GM18870 (cell line): ENCODE measurements at regions not wholly inside any gene's neighbourhood (a gene's known extent, or its start where the extent isn't known, plus 50 kb on each side); places are given as distances from the start of the nearest gene placed in this dataset.

Experiments used
- ATAC-seq: cut with Tn5 transposase; IDR thresholded peaks from one replicate; pipeline ENCODE4 v1.9.1; 2021; ENCODE audit warnings: moderate library complexity; ENCODE audit not compliant: unreplicated experiment

DNA sequence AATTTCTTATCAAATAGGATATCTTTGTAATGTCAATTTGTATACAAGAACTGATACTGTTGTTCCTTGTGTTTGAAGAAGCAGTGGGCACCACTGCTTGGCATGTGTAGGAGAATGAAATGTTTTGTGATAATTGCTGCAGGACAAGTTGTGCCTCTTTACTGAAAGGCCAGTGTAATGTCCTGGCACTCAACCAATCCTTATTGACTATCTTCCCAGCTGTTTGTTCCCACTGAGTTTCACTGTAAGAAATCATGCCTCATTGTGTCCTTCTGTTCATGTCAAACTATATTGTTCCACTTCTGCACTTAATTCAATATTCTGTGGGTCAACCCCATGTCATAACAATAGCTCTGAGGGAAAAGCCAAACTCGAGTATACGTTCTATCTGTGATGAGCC, 136.1 kb upstream of the FAM83B start:
- ATAC-seq: no peak

DNA sequence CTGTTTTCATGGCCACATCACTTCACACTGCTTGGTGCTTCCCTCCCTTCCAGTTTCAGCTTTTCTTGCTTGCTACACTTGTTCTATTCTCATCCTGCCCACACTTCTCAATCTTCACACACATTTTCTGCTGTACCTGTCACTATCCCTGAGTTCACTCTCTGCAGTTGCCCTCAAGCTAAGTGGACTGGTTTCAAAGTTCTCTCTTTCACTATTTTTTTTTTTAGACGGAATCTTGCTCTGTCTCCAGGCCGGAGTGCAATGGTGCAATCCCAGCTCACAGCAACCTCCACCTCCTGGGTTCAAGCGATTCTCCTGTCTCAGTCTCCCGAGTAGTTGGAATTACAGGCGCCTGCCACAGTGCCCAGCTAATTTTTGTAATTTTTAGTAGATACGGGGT, 130.6 kb upstream of the FAM83B start:
- ATAC-seq: no peak

DNA sequence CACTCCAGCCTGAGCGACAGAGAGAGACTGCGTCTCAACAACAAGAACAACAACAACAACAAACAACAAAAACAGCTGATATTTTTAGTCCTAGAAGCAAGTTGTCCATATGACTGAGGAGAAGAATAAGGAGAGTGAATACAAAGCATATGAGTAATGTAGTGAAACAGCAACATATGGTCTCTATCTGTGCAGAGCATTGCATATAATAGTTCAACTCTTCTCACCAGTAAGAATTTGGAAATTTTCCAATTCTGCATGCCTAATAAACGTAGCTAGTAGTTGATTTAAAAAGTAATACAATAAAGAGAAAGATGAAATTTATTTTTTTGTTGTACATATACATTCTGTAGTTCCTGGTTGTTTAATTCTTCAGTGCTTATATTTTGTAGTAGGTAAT, 129.7 kb upstream of the FAM83B start:
- ATAC-seq: no peak

DNA sequence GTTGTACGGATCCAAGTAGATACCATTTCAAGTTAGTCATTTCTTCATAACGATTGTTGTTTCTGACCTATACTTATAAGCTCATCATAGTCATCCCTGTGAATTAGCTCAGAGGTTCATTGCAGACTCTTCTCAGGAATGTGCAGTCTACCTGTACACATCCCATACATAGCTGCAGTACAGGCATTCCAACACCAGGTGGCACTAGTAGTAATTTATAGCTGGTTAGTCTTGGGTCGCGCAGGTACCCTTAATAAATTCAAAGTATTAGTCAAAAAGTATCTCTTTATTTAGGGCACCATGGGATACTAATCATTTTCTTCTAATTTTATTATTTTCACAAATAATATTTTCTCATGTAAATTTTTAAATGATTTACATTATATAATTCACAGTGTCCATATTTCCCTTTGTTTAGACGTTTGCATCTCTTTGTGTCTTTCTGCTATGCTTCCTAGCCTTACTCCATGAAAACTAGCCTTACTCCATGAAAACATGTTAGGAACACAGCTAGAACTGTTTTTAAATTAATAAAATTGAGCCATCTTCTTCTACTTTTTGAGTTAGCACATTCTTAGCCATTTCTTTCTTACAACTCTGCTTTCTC, 128.6 kb upstream of the FAM83B start:
- ATAC-seq: peak; percentile 90

DNA sequence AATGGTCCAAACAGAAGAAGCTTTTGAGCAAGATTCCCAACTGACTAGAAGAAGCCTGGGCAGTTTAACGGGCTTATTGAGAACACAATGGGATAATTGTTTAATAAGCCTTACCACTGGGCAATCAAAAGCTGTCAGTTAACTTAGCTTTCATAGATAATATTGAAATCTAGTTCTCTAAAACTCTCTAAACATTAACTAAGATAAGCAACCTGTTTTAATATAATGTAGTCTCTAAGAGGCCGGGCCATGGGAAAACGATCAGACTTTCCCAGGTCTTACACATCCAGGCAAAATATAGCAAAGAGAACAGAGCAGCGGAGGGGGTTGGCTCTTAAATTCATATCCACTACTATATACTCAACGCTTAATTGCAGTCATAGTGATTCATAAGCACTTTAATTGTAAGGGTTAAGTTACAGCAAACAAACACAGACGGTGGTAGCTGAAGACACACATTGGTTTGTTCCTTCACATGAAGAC, 128.0 kb upstream of the FAM83B start:
- ATAC-seq: no peak

DNA sequence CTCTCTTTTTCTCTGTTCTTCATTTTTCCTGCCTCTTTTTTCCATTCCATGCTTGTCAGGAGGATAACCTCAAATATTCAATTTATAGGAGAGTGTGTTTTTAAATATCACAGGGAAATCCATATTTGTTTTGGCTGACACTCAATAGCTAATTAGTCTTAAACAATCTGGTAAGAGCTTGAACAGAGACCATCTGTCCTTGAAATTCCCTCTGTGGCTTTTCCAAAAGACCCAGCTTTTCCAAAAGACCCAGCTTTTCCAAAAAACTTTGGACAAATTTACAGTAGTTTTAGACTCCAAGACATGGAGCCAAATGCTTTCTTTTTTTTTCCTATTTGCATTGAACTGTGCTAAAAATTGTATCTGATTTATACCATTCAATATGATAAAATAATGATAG, 127.4 kb upstream of the FAM83B start:
- ATAC-seq: no peak

DNA sequence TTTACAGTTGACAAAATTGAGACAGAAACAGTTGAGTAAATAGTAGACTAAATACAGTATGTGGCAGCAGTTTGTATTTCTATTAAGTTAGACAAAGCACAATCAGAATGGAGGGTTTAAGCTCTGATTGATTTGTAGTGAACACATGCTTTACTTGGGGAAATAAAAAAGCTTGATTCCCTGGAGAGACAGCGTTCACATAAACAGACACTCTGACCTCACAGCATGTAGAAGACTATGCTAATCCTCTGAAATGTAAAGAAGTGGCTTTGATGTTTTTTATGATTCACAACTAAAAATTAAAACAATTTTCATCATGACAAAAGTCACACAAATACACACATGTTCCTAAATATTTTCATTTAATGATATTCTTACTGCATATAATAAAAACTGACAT, 126.9 kb upstream of the FAM83B start:
- ATAC-seq: no peak

DNA sequence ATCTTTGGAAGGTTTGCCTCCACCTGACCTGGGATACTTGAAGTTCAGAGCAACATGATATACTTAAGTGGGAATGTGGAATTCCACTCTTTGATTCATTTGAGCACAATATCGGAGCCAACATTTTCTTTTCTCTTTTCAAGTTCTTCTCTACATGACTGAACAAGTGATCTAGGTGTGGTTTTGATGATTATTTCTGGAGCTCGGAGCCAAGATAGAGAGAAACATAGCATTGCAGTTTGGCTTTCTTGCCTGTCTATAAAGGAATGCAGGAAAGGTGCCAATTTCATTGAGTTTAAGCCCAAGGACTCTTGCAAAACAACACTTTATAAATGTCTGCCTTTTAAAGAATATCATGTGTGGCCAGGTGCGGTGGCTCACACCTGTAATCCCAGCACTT, 124.2 kb upstream of the FAM83B start:
- ATAC-seq: no peak

DNA sequence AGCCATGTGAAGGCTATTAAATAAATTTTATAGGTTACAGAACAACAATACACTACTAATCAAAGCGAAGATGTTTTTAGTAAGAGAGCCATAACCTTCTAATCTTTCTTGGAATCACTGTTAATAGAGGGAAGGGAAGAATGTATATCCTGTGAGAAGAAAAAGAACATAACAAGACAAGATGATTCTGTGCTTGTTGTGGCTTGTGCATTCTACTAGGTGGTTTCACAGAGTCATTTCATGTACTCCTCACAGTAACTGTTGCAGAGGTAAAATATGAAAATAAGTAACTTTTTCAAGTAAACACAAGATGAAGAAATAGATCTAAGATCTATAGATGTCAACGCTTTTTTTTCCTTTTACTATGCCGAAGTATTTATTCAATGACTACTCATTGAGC, 116.9 kb upstream of the FAM83B start:
- ATAC-seq: no peak

DNA sequence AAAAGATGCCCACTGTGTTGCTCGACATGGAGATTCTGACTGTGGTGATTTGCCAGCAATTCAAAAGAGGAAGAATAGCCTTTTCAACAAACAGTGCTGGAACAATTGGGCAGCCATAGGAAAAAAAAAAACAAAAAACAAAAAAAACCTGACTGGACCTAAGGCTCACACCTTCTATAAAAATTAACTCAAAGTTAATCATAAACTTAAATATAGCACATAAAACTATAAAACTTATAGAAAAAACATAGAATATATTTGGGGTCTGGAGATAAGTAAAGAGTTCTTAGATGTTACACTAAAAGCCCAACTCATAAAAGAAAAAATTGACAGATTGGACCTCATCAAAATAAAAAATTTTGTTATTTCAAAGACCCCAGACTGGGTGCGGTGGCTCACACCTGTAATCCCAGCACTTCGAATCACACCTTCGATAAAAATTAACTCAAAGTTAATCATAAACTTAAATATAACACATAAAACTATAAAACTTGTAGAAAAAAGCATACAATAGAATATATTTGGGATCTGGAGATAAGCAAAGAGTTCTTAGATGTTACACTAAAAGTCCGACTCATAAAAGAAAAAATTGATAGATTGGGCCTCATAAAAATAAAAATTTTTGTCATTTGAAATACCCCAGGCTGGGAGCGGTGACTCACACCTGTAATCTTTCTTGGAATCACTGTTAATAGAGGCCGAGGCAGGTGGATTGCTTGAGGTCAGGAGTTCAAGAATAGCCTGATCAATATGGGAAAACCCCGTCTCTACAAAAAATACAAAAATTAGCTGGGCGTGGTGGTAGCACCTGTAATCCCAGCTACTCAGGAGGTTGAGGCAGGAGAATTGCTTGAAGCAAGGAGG, 115.6 kb upstream of the FAM83B start:
- no peak for ATAC-seq

DNA sequence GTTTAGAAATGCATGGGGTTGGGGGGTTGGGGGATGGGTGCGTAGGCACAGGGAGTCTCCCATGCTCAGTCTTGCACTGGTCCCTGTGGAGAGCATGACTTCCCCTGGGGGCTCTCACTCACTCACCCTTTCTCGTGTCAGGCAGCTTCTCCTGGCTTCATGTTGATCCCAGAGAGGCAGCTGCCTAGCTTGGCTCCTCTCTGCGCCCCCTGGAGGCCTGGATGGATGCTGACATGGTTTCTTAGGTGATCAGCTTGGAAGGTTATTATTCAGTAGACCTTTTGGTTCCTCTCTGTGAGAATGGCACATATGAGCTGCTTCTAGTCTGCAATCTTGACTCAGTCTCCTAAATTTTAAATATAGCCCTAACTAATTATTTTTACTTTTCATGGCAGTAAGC, 109.3 kb upstream of the FAM83B start:
- ATAC-seq: peak; percentile 68

DNA sequence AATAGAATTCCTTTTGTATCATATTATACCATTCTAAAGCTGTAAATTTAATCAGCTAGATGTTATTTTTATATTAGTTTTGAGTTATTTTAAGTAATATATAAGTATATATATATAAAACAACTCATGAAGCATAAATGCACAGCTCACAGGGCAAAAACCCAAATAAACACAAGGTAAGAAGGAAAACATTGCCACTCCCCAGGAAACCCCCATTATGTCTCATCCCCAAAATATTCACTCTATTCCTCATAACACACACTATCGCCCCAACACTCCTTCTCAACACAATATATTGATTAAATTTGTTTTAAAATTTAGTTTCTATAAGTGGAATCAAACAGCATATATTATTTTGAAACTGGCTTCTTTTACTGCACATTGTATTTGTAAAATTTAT, 98.6 kb upstream of the FAM83B start:
- no peak for ATAC-seq

DNA sequence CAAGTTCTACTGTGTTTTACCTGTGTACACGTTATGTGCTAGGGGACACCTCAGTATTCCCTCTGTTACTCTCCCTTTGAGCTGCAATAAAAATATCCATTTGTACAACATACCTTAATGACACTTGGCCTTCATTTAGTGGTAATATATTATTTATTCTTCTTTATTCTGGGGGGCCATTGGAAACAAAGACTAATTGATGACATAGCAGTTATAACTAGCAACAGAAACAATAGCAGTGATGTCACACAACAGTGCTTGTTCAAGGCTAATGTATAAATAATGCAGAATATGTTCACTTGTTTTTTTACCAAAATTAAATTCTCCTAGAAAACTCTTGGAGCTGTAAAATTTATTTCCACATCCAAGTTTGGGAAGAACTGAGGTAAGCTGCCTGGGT, 92.2 kb upstream of the FAM83B start:
- no peak for ATAC-seq

DNA sequence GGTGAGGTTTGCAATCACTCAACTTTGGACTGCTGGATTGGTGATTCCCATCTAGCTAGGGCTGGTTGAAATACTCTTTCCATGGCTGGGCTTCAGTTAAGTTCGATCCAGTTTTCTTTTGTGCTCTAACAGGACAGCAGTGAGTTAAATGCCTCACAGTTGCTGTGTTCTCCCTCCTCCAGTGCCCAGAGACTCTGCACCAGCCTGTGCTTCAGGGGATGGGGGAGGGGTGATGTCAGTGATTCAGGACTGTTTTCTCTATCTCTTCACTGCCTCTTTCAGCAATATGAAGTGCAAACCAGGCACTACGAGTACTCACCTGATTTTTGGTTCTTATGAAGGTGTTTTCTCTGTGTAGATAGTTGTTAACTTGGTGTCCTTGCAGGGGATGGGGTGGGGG, 88.2 kb upstream of the FAM83B start:
- no peak for ATAC-seq

DNA sequence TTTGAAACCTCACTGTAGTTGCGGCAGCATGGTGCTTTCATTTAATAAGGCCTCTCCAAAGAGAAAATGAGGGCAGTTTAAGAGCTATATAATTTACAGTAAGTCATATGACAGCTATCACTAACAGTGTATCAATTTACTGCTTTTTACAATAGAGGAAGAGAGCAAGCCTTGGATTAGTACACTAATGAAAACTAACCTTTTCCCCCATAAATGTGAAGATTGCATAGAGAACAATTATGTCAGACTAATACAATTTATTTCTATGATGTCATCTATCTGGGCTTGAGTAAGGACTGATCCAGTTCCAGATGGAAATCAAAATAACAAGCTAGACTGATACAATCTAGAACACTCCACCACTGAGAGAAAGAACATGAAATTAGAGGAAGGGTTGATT, 78.1 kb upstream of the FAM83B start:
- no peak for ATAC-seq

DNA sequence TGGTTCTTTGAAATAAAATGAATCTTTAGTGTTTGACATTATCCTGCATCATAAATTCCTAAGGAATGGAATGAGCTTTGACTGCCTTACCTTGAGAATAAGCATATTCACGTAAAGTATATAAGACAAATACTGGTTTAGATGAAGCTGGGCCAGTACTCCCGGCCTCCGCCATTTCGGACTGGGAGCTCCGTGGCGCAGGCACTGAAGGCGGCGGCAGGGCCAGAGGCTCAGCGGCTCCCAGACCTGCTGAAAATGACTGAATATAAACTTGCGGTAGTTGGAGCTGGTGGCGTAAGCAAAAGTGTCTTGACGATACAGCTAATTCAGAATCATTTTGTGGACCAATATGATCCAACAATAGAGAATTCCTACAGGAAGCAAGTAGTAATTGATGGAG, 76.2 kb upstream of the FAM83B start:
- ATAC-seq: no peak

DNA sequence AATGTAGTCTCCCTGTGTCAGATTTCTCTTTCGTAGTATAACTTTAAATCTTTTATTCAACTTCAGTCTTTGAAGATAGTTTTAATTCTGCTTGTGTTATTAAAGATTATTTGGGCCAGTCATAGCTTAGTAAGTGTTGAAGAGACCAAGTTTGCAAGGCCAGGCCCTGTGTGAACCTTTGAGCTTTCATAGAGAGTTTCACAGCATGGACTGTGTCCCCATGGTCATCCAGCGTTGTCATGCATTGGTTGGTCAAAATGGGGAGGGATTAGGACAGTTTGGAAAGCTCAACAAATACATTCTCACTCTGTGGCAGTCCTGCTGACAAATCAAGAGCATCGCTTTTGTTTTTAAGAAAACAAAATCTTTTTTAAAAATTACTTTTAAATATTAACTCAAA, 74.6 kb upstream of the FAM83B start:
- no peak for ATAC-seq

DNA sequence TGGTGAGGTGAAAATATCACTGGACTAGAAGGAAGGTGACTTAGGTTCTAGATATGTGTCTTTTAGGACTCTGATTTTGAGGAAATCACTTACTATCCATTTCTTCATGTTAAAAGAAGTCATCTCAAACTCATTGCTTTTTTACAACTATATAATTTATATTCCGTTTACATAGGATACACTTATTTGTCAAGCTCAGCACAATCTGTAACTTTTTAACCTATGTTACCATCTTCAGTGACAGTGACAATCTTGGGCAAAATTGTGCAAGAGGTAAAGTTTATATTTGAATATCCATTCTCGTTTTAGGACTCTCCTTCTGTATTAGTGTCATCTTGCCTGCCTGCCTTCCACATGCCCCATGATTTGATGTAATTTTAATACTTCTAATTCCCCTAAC, 74.0 kb upstream of the FAM83B start:
- no peak for ATAC-seq

DNA sequence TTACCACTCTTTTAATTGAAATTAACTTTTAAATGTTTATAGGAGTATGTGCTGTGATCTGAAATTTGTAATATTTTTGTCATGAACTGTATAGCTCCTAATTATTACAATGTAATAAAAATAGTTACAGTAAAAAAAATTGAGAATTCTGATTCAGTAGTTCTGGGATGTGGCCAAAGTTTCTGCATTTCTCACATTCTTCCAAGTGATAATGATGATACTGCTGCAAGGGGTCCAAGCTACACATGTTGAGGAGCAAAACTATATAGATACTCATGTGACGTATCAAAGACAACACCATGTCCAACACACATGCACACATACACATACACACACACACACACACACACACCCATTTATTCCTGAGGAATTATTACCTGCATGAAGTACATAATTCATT, 71.0 kb upstream of the FAM83B start:
- no peak for ATAC-seq

DNA sequence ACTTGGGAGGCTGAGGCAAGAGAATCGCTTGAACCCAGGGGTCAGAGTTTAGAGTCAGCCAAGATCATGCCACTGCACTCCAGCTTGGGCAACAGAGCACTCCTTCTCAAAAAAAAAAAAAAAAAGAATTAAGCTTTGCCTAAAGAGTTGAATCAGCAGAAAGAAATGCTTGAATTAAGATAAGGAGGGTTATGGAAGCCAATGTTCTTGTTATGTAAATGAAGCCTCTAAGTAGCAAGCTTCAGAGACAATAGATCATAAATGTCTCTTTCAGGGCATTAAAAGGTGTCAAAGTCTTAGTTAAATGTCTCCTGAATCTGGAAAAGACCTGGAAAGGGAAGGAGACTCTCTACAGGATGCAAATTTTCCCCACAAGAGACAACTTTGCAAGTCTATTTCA, 69.7 kb upstream of the FAM83B start:
- no peak for ATAC-seq

DNA sequence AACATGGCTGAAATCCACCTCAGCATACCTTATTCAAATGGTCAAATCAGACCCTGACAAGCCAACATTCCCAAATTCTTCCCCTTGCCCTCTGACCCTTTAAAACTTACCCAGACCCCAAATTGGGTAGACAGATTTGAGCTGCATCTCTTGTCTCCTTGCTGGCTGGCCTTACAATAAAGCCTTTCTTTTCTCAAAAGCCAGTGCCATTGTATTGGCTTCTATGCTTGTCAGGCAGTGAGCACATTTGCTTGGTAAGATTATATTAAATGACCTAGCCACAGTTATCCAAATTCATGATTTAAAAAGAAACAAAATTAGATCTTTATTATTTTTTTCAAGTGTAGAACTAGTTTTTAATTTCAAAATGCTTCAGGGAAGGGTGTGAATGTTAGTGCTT, 67.8 kb upstream of the FAM83B start:
- no peak for ATAC-seq

DNA sequence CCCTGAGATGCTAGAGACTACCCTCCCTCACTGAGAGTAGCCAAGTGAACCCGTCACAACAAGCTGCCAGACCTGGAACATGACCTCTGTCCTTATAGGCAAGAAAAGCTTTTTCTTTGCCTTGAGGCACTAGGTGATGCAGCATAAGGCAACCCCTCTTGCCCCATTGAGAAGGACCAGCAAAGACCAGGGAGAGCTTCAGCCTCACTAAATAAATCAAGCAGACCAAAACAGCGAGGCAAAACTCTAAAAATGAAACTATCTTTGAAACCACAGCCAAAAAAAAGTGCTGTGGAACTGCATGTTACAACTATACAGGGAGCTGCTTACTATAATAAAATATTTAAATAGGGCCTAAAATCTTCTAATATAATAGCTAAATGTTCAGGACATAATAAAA, 62.6 kb upstream of the FAM83B start:
- ATAC-seq: no peak

DNA sequence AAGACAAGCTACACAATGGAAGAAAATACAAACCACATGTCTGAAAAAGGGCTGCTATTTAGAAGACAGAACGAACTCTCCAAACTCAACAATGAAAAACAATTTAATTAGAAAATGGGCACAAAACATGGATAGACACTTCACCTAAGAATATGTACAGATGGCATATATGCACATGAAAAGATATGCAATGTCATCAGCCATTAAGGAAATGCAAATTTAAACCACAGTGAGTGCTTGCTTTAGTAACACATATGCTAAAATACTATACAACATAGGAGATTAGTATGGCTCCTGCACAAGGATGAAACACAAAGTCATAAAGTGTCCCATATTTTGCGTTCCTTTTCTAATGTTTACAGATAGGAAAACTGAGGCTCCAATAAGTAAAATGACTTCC, 60.4 kb upstream of the FAM83B start:
- no peak for ATAC-seq
